Kasumi-1 (cell line): ENCODE measurements at regions not wholly inside any gene's neighbourhood (a gene's known extent, or its start where the extent isn't known, plus 50 kb on each side); places are given as distances from the start of the nearest gene placed in this dataset.
"Not testable (repeated sequence)": the region's sequence is repeated elsewhere in the genome, so short reads cannot be mapped to it uniquely, and the experiment has no call there.

Experiments
- DNase-seq, 2 experiments: peaks; one replicate each; lab custom pipeline; 2025; lab: John Stamatoyannopoulos, UW

- no peak for DNase-seq
Measured at GRCh38 chr17:13787636-13788035, 185.9 kb upstream of the HS3ST3A1 start.

GRCh38 chr17:13788385-13788784, 186.7 kb upstream of the HS3ST3A1 start:
- no peak for DNase-seq

GRCh38 chr17:13792314-13792713, 190.6 kb upstream of the HS3ST3A1 start:
- DNase-seq = no peak

- no peak for DNase-seq
Measured at GRCh38 chr17:13793951-13794350, 192.2 kb upstream of the HS3ST3A1 start.

GRCh38 chr17:13797863-13798262, 196.1 kb upstream of the HS3ST3A1 start:
- no peak for DNase-seq

DNA sequence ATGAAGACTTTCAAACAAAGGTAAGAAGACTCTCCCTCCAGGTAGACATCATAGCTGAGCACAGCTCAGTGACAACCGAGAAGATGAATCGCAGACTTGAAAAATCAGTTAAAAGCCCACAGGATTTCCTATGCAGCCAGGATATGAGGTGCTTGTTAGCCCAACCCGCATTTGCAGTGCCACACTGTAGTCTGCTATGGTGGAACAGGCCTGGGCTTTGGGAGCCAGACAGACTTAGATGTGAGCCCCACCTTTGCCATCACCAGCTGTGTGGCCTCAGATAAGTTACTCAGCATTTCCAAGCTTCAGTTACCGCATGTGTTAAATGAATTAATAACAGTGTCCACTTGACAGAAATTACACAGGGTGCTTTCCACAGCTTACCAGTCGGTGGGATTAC, 204.4 kb upstream of the HS3ST3A1 start:
- no peak for DNase-seq

GRCh38 chr17:13807103-13807502, 205.4 kb upstream of the HS3ST3A1 start:
- no peak for DNase-seq

DNA sequence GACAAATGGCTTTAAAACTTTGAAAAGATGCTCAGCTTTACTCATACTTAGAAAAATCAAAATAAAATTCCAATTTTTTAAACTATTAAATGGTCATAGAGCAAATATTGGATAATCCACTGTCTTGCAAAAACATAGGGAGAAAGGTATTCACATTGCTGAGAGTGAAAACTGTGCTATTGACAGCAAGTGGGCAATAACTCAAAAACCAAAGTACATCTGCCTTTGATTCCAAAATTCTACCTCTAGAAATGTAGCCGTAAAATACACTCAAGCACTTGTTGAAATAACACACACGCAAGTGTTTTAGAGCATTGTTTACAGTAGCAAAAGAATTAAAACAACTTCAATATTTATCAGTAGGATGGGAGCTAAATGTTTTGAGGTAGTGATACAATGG, 210.6 kb upstream of the HS3ST3A1 start:
- DNase-seq = no peak

- DNase-seq = no peak
Measured at GRCh38 chr17:13813347-13814240, 211.9 kb upstream of the HS3ST3A1 start.

GRCh38 chr17:13822700-13823099, 221.0 kb upstream of the HS3ST3A1 start:
- no peak for DNase-seq

GRCh38 chr17:13825526-13826040, 223.9 kb upstream of the HS3ST3A1 start:
- DNase-seq = no peak

DNA sequence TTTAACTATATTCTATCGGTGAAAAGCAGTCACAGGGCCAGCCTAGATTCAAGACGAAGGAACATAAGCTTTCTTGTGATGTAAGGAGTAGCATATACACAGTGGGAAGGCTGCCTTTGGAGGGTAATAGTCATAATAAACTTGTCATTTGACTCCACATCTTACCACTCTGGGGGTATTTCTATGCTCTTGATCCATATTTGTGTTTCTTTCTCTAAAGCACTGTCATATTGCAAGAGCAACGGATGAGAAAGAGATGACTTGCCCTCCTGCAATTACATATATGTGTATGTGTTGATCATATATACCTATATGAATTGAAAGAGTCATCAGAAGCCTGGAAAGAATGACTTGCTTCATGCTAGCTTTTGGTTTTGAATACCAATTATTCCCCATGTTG, 225.4 kb upstream of the HS3ST3A1 start:
- DNase-seq = no peak

GRCh38 chr17:13833921-13834320, 232.2 kb upstream of the HS3ST3A1 start:
- no peak for DNase-seq

- no peak for DNase-seq
Measured at GRCh38 chr17:13835151-13835550, 233.4 kb upstream of the HS3ST3A1 start.

DNA sequence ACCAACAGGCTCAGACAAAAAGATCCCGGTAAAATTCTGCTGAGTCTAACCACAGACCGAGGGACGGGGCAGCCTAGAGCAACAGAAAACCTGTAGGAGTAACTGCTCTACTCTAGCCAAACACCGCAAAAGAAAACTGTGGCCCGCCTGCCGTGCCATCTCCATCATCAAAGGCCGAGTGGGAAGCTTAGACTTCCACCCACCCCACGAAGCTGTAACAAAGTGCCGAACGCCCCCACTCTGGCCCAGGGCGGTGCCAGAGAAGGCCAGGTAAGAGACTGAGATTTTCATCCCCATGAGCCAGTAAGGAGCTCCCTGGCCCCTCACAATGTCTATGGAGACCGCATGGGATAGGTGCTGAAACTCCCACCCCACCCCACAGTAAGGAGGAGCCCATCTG, 231.9 kb upstream of the COX10 start:
- no peak for DNase-seq

DNA sequence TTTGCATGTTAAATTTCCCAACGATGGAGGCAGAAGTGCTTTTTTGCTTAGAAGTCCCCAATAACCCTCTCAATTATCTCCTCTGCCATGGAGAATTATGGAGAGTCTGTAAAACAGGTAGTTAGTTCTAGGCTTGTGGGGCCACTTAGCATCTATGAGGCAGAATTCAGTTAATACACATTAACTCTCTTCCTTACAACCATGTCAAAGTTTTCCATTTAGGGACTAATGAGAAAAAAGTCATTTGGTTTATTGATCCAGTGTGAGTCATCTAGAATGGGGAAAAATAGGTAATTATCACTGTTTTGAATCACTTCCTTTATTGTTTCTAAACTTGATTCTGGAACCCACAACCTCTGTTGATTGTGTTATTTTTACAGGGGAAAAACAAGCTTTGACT, 229.1 kb upstream of the COX10 start:
- DNase-seq = no peak

DNA sequence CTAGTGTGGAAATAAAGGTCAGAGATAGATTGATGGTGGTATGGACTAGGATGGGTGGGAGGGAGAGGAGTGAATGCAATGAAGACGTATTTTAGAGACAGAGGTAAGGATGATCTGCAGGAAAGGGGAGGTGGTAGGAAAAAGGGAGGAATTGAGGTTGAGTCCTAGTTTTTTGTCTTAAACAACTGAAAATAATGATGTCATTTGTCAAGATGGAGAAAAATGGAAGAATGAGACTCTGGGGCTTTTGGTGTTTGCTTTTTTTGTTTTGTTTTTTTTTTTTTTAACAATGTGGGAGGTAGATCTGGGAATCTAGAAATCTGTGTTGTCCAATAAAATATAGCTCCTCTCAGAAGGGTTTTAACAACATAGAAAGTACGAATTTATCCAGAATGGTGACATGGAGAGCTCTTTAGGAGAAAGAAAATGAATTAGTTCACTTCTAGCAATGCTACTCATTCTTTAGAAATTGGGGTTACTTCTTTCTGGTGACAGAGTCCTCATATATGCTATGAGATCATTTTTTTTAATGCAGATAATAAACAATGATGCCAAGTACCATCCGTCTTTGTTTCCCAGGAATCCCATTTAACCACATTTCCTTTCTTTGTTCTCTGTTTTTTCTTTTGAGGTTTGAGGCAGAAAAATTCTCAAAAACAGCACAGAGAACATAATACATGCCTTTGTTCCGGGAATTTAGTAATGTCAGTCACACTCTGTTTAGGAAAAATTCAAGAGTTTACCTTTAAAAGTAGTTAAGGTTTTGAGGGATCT, 225.3 kb upstream of the COX10 start:
- DNase-seq = no peak

DNA sequence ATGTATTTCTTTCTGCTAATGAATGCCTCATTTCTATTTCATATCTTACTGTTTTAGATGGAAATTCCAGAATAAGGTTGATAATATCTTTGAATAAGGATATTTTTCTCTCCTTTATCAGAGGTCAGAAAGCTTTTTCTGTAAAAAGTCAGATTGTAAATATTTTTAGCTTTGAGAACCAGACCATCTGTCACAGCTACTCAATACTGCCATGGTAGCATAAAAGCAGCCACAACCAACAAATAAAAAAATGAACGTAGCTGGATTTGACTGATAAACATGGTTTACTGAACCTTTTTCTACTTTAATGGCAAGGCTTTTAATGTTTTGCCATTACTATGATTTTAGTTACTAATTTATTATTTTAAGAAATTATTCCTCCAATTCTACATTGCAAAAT, 217.4 kb upstream of the COX10 start:
- DNase-seq = no peak

- not testable (repeated sequence) for DNase-seq
Measured at GRCh38 chr17:13855730-13856129, 213.6 kb upstream of the COX10 start.

DNA sequence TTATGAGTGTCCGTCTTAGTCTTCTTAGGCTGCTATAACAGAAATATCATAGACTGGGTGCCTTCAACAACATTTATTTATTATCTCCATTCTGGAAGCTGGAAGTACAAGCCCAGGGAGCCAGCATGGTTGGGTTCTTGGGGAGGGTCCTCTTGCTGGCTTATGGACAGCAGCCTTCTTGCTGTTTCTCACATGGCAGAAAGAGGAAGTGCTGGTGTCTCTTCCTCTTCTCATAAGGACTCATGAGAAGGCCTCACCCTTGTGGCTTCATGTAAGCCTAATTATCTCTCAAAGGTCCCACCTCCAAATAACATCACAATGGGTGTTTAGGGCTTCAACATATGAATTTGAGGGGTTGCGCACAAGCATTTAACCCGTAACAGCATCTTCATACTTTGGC, 207.0 kb upstream of the COX10 start:
- DNase-seq = peak in 1 of 2 experiments; percentile 1

- DNase-seq = no peak
Measured at GRCh38 chr17:13863436-13863835, 205.9 kb upstream of the COX10 start.

- DNase-seq = no peak
Measured at GRCh38 chr17:13864521-13864920, 204.8 kb upstream of the COX10 start.

GRCh38 chr17:13865650-13866049, 203.7 kb upstream of the COX10 start:
- DNase-seq = no peak
